UCSD-AML1 (cell line): ENCODE measurements at regions not wholly inside any gene's neighbourhood (a gene's known extent, or its start where the extent isn't known, plus 50 kb on each side); places are given as distances from the start of the nearest gene placed in this dataset.

Experiments
- DNase-seq: peaks from one replicate; lab custom pipeline; 2025; ENCODE audit not compliant: unreplicated experiment; lab: John Stamatoyannopoulos, UW

DNA sequence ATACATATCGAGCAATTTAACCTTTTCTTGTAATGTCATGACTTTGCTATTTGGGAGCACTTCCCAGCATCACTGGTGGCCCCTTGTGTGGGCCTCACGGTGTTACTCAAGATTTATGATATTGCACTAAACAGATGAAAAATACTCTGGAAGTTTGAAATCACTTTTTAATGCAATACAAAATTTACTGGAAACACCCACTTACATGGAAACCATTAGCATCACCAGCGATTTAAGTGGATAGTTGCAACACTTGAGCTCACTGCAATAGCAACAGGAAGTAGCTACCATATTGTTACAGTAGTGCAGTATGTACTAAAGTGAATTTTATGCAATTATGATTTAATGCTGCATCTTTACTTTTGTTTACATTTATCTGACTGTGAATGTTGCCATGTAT is 184.4 kb downstream of the MDFIC start:
- DNase-seq = no peak

DNA sequence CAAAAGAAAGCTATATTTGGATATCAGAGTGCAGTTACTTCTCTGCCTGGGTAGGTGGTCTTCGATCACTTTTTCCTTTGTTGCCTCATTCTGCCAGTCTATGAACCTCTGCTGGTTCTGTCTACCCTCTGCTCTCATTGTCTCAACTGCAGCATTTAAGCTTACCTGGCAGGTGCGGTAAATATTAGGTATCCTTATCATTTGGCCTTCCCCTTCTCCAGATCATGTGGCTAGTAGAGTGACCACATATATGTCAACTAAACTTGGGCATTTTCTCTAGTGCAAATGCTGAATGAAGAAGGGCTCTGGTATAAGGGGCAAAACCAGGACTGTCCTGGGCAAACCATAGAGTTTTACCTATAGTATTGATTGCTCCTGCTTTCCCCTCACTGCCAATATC is 180.8 kb downstream of the MDFIC start:
- DNase-seq = no peak

DNA sequence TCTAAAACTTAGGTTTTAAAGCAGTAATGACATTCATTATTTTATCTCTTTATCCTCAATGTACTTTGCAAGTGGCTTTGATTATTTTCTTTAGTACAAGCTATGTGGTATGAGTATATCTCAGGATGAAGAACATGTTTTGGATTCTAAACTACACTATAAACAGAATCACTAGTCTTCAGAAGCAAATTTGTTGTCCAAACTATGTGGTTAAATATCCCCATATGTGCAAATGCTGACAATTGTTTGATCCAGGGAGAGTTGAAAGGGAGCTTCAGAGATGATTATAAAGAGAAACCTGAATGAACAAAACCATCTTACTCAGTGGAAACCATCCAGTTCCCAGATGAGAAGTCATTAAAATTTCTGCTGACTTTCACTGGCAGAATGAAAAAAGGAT is 179.3 kb downstream of the MDFIC start:
- no peak for DNase-seq

DNA sequence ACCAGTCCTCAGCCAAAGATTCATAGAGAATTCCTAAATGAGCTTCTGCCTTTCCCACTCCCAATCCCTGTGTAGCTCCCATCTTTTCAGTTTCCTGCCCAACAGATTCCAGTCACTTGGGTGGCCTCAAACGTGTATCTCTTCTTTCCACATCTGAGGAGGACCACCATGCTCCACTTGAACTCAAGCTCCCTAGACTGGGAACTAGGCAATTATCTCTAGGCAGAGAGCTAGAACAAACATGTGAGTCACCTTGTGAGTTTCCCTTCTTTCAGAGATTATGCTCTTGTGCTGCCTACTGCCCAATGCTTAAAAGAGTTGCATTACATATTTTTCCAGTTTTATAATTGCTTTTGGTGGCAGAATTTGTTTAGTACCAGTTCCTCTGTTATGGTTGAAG is 178.0 kb downstream of the MDFIC start:
- DNase-seq = peak; percentile 6

DNA sequence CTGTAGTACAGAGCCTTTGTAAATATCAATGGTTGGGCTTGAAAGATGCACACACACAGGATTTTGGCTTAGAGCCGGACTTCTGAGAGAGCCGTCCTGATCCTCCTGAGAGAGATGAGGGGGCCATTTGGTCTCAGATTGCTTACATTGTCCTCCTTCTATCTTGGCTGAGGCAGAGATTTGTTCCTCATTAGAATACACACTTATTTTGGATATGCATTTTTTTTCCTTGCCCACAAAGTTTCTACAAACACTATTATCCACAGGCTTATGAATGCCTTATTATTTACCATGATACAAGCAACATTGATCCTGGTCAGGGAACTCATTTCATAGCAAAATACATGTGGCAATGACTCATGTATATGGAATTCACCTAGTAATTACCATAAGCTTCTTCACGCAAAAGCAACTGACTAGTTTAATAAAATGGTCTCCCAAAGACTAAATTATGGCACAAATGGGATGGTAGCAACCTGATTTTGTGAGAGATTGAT is 175.3 kb downstream of the MDFIC start:
- no peak for DNase-seq

DNA sequence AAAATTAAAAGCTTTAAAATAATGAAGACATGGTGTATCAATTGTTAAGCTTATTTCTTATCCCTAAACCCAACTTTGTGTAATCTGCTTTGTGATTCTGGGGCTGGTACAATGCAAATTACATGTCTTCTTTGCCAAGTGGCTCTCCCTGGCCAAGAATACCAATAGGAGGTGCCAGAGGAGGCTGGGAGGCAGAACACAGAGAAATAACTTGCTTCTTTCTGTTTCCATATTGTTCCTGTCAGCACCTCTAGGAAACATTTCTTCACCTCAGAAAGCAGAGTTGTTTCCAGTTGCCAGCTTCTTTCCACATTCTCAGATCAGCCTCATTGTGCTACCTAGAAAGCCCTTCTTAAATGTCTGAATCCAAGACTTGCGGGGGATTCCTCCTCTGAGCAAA is 174.4 kb downstream of the MDFIC start:
- DNase-seq = no peak

DNA sequence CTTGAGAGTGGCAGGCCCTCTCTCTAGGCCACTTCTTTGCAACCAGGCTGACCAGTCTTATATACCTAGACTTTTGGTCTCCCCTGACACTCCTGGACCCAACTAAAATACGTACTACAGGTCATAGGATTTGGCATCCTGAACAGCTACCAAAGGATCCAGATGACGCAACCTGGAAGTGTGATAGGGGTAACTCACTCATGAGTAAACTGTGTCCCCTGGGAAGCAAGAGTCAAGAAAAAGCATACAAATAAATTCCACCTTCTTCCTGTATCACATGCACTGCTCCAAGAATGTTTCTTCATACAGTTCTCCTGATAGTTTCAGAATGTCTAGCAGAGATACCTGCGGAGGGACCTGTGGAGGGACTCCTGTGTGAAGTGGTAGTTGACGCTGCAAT is 172.3 kb downstream of the MDFIC start:
- DNase-seq = no peak

DNA sequence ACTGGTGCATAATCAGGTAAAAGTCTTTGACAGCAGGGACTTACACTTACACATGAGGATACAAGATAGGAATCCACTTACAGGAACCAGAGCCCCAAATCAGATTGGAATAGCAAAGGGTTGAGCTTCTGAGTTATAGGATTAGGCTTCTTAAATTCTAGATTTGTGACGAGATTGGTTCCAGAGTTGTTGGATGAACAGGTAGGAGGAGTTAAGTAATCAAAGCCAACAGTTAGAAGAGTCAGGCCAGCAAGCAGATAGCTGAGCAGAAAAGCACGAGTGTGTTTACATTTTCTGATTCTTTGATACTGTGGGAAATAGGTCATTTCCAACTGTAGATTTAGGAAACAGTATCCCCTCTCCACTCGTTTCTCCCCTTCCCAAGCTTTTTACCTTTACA is 167.0 kb downstream of the MDFIC start:
- no peak for DNase-seq

DNA sequence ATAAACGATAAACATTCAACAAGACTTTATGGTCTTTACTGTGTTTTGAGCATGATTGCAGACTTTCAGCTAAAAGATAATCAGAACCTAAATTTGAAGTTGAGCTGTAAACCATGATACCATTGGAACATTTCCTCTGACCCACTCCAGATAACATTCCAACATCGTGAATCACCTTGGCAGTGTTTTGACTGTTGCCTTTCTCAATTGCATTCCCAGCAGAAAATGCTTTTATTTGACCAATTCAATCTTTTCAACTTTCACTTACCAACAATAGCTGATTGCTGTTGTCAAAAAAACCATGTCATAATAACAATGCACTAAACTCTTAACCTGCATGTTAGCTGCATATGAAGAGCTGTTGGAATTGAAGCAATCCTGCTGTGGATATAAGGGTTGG is 165.5 kb downstream of the MDFIC start:
- no peak for DNase-seq

DNA sequence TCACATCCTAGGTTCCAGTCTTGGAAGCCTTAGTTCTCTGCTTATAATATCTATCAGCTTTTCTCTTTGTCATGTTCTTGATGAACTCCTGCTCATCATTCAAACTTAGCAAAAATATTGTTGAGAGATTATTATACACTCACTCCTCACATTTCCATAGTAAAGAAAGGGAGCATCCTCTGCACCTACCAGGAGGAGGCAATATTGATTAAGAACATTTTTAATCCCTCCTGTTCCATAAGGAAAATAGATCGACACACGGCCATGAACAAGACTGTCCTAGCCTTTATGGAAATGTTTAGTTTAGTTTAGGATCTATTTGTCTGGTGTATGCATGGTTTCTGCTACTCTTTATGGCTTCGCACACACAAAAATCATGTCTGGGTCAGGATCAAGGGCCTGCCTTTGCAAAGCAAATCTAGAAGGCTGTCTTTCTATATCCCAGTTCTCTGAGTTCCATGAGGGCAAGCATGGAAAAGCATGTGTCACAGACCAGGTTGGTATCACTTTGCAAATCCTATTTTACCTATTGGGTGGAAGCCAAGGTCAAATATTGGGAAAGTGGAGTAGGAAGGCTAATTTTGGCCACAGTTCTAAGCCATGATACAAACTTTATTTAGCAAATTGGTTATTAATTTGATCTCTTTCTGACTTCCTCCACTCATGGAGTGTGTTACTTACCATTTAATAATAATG is 164.4 kb downstream of the MDFIC start:
- no peak for DNase-seq

DNA sequence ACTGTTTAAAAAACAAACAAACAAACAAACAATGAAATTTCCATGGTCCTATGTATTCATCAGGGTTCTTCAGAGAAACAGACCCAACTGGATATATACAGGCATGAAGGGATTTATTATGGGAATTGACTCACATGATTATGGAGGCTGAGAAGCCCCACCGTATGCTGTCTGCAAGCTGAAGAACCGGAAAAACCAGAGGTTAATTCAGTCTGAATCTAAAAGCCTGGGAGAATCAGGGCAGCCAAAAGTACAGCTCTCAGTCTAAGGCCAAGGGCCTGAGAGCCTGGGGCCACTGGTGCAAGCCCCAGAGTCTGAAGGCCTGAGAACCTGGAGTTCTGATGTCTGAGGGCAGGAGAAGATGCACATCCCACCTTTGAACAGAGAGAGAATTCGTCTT is 163.5 kb downstream of the MDFIC start:
- DNase-seq = no peak

DNA sequence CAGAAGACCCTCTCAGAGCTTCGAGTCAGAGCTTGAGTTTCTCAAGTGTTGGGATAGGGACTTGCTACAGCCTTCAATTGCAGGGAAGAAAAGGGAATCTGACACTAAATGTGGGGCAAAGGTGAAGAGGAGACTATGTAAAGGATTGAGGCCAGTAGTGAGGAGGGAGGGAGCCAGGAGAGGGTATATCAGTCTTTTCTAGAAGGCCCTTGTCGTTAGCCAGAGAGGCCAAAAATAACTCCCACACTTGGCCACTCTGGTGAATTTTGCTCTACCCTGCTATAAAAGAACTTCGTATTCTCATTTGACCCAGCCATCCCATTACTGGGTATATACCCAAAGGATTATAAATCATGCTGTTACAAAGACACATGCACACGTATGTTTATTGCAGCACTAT is 162.0 kb downstream of the MDFIC start:
- DNase-seq = no peak

DNA sequence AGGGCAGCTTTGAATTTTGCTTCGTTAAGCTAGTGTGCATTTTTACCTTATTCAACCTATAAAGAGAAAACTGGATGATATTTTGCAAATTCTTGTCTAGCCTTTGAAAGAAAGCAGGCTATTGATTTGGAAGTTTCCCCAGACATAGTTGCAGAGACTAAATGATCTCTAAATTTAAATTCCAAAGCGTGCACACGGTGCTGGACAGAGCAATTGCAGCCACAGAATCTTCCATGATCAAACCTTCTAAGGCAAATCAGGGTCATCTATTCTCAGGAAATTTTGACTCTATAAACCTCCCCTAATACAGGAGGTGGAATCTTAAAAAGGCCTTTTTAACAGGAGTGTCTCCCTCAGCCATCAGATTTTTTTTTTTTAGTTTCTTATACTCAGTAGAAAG is 159.9 kb downstream of the MDFIC start:
- no peak for DNase-seq

DNA sequence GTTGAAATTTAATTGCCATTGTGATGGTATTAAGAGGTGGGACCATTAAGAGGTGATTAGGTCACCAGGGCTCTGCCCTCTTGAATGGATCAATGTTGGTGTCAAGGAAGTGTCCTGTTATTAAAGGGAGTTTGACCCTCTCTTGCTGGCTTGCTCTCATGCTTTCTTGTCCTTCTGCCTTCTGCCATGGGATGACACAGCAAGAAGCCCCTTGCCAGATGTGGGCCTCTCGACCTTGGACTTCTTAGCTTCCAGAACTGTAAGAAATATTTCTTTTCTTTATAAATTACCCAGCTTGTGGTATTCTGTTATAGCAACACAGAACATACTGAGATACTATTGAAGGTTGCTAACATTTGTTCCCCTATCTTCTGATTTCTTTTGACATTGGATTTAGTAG is 157.0 kb downstream of the MDFIC start:
- no peak for DNase-seq

DNA sequence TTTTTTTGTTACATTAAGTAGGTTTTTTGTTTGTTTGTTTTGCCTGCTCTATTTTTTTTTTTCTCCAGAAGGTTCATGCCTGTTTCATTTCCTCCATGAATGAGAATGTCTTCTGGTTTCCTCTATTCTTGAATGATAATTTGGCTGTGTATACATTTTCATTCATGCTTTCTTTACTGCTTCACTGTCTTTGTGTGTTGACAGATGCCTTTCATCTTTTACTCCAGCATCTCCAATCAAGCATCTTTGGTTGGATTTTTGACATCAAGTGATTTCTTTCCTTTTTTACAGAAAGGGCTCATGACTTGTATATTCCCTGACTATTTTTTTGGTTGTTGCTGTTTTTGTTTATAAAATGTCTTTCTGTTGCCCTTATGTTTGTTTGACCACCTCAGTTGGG is 156.5 kb downstream of the MDFIC start:
- DNase-seq = no peak

DNA sequence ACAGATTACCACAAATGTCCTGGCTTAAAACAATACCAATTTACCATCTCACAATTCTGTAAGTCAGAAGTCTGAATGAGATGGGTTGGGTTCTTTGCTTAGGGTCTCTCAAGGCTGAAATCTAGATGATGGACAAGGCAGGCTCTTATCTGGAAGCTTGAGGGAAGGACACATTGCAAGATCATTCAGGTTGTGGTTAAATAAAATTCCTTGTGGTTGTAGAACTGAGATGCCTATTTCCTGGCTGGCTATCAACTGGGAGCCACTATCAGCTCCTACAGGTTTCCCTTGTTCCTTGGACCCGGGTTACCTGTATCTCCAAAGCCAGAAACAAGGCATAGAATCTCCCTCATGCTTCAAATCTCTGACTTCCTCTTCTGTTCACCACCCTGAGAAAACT is 148.4 kb downstream of the MDFIC start:
- no peak for DNase-seq
